ENCODE measurements at regions not wholly inside any gene's neighbourhood (a gene's known extent, or its start where the extent isn't known, plus 50 kb on each side); places are given as distances from the start of the nearest gene placed in this dataset.
"Not testable (repeated sequence)": the region's sequence is repeated elsewhere in the genome, so short reads cannot be mapped to it uniquely, and the experiment has no call there.

- Histone ChIP-seq H3K9ac (ENCODE audit: low read depth, low read length) (no peak overlapping the region), H3K4me3 (ENCODE audit: low read length) (no peak overlapping the region), H3K9me3 (ENCODE audit: insufficient read depth, low read depth, low read length) (no peaks in the 10 kb centered on the region), H3K4me1 (ENCODE audit: insufficient read depth, low read length) (no peaks in the 10 kb centered on the region), H3K27me3 (ENCODE audit: insufficient read depth, low read length) (no peaks in the 10 kb centered on the region), H3K36me3 (ENCODE audit: insufficient read depth, low read length) (no peaks in the 10 kb centered on the region), H3K27ac (ENCODE audit: low read depth, low read length) (no peak overlapping the region)
- 89% methylated on average over 3 of the region's 3 CpGs for WGBS
Observed at GRCh38 chr4:71211748-71212147, 127.1 kb upstream of the SLC4A4 start.

- Histone ChIP-seq H3K9ac (ENCODE audit: low read depth, low read length) (no peak overlapping the region), H3K27me3 (ENCODE audit: insufficient read depth, low read length) (no peaks in the 10 kb centered on the region), H3K4me1 (ENCODE audit: insufficient read depth, low read length) (no peaks in the 10 kb centered on the region), H3K9me3 (ENCODE audit: insufficient read depth, low read depth, low read length) (no peaks in the 10 kb centered on the region), H3K4me3 (ENCODE audit: low read length) (no peak overlapping the region), H3K36me3 (ENCODE audit: insufficient read depth, low read length) (no peaks in the 10 kb centered on the region), H3K27ac (ENCODE audit: low read depth, low read length) (no peak overlapping the region)
- 88% methylated on average over 1 of the region's 1 CpG for WGBS
Observed at GRCh38 chr4:71212216-71212615, 126.6 kb upstream of the SLC4A4 start.

DNA sequence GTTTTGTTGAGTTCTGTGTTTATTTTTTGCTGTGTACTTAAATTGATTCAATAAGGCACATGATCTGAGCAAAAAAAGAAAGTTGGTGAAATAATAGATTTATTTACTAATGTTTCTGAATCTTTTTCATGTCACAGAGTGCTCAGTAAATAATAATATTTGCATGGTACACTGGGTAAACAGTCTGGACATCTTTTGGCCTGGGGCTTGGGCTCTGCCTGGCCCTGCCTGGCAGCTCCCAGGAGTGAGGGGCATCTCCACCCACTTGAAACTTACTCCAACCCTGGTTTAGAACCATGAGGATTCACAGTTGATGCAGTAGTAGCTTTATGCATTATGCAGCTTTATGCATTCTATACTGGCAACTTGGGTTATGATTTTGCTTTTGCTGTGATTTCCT is 124.2 kb upstream of the SLC4A4 start:
- Histone ChIP-seq H3K9me3 (ENCODE audit: insufficient read depth, low read depth, low read length) (no peaks in the 10 kb centered on the region), H3K36me3 (ENCODE audit: insufficient read depth, low read length) (no peaks in the 10 kb centered on the region), H3K27ac (ENCODE audit: low read depth, low read length) (no peak overlapping the region), H3K27me3 (ENCODE audit: insufficient read depth, low read length) (no peaks in the 10 kb centered on the region), H3K4me3 (ENCODE audit: low read length) (no peak overlapping the region), H3K4me1 (ENCODE audit: insufficient read depth, low read length) (no peaks in the 10 kb centered on the region), H3K9ac (ENCODE audit: low read depth, low read length) (no peak overlapping the region)

DNA sequence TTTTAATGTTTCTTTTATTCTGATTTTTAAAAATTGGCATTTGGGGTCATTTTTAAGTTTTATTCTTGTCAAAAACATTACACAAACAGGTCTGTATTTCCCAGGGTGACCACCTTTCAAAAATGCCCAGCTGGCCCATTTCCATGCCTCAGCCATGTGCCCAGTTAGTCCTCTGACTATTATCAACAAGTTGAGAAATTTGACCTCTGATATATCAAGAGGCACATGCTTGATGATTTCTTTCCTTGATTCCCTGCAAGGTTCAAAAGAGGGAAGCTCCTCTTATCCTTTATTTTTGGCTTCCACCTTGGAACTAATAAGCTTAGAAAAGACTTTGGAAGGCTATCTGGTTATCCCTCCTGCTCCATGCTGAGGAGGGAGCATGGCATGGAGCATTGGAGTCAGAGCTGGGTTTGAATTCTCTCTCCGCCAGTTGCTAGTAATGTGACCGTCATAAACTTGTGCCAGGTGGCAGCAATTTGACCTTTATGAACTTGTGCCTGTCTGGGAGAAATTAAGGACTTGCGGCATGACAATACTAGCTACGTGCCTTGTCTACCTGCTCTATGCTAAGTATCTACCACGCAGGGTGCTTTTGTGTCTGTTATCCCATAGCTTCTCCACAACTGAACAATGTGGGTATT is 122.4 kb upstream of the SLC4A4 start:
- no peaks in the 10 kb centered on the region for H3K4me1 ChIP-seq (ENCODE audit: insufficient read depth, low read length)
- H3K36me3 ChIP-seq (ENCODE audit: insufficient read depth, low read length): no peaks in the 10 kb centered on the region
- WGBS: 94% methylated on average over 5 of the region's 5 CpGs

DNA sequence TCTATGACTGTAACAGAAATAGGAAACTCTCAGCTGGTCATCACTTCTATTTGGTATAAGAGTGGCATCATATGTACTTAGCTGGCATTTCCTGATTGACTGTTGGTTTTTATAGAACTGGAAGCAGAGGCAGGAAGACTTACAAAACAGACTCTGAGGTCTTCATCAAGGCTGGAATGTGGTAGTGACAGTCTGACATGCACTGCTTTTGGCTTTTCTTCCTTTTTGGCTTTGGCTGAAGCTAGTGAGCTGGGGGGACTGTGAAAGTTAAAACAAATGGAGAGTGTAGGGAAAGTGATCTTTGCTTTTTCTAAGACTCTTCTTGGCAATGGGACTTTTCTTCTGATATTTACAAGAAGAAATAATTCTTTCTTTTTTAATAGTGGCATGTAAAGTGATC is 121.1 kb upstream of the SLC4A4 start:
- Histone ChIP-seq H3K9me3 (ENCODE audit: insufficient read depth, low read depth, low read length) (no peaks in the 10 kb centered on the region), H3K4me1 (ENCODE audit: insufficient read depth, low read length) (no peaks in the 10 kb centered on the region), H3K4me3 (ENCODE audit: low read length) (no peak overlapping the region), H3K36me3 (ENCODE audit: insufficient read depth, low read length) (no peaks in the 10 kb centered on the region), H3K9ac (ENCODE audit: low read depth, low read length) (no peak overlapping the region), H3K27ac (ENCODE audit: low read depth, low read length) (no peak overlapping the region), H3K27me3 (ENCODE audit: insufficient read depth, low read length) (no peaks in the 10 kb centered on the region)

More for the DNA sequence above, 122.4 kb upstream of the SLC4A4 start:
- H3K9ac ChIP-seq (ENCODE audit: low read depth, low read length): no peak overlapping the region
- H3K27ac ChIP-seq (ENCODE audit: low read depth, low read length): no peak overlapping the region
- no peak overlapping the region for H3K4me3 ChIP-seq (ENCODE audit: low read length)
- no peaks in the 10 kb centered on the region for H3K27me3 ChIP-seq (ENCODE audit: insufficient read depth, low read length)
- H3K9me3 ChIP-seq (ENCODE audit: insufficient read depth, low read depth, low read length): no peaks in the 10 kb centered on the region

DNA sequence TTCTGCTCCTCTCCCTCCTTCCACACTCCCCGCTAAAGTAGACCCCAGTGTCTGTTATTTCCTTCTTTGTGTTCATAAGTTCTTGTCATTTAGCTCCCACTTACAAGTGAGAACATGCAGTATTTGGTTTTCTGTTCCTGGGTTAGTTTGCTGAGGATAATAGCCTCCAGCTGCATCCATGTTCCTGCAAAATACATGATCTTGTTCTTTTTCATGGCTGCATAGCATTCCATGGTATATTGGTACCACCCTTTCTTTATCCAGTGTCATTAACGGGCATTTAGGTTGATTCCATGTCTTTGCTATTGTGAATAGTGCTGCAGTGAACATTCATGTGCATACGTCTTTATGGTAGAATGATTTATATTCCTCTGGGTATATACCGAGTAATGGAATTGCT is 118.0 kb upstream of the SLC4A4 start:
- H3K9me3 ChIP-seq (ENCODE audit: insufficient read depth, low read depth, low read length); H3K4me1 ChIP-seq (ENCODE audit: insufficient read depth, low read length); H3K4me3 ChIP-seq (ENCODE audit: low read length); H3K27ac ChIP-seq (ENCODE audit: low read depth, low read length); H3K9ac ChIP-seq (ENCODE audit: low read depth, low read length); H3K36me3 ChIP-seq (ENCODE audit: insufficient read depth, low read length); H3K27me3 ChIP-seq (ENCODE audit: insufficient read depth, low read length): not testable (repeated sequence)
- 93% methylated on average over 4 of the region's 4 CpGs for WGBS

DNA sequence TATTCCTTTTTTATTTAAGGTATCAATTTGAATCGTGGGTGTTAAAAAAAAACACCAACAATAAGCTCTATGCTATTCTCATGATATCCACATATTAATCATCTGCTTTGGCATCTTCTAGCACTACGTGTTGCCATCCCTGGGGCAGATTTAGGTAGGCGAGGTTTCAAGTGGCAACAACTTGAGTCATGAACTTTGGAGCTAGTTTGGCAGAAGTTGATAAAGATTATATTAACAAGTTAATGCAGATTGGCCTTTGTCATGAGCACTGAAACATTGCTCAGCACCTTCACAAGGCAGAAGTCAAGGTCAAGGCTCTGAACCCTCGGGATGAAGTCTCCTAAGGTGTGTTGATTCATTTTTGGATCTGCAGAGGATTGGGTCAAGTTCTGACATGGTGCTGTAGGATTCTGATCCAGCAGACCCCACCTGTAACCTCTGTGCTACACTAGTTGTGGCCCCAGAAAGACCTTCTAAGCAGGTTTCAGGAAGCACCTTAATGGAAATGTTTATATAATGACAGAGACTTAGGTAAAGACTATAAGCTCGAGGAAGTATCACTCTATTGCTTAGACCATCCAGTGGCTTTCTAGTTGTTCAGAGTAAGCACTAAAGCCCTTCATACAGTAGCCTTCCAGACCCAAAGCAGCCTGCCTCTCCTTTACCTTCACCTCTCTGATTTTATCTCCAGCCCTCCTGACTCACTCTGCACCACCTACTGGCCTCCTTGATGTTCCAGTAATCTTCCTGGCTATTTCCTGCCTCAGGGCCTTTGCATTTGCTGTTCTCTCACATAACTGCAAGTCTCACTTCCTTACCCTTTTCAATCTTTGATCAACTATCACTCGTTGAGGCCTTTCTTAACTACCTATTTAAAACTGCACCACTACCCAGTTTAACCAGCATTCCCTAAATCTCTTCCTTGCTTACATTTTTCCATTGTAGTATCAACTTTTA is 117.0 kb upstream of the SLC4A4 start:
- Histone ChIP-seq H3K27me3 (ENCODE audit: insufficient read depth, low read length) (no peaks in the 10 kb centered on the region), H3K9me3 (ENCODE audit: insufficient read depth, low read depth, low read length) (no peaks in the 10 kb centered on the region), H3K27ac (ENCODE audit: low read depth, low read length) (no peak overlapping the region), H3K4me3 (ENCODE audit: low read length) (no peak overlapping the region), H3K4me1 (ENCODE audit: insufficient read depth, low read length) (no peaks in the 10 kb centered on the region), H3K9ac (ENCODE audit: low read depth, low read length) (no peak overlapping the region), H3K36me3 (ENCODE audit: insufficient read depth, low read length) (no peaks in the 10 kb centered on the region)
- WGBS: 92% methylated on average over 6 of the region's 6 CpGs

- Histone ChIP-seq H3K27ac (ENCODE audit: low read depth, low read length) (no peak overlapping the region), H3K4me3 (ENCODE audit: low read length) (no peak overlapping the region), H3K36me3 (ENCODE audit: insufficient read depth, low read length) (no peaks in the 10 kb centered on the region), H3K9me3 (ENCODE audit: insufficient read depth, low read depth, low read length) (no peaks in the 10 kb centered on the region), H3K9ac (ENCODE audit: low read depth, low read length) (no peak overlapping the region), H3K4me1 (ENCODE audit: insufficient read depth, low read length) (no peaks in the 10 kb centered on the region), H3K27me3 (ENCODE audit: insufficient read depth, low read length) (no peaks in the 10 kb centered on the region)
- WGBS: 89% methylated on average over 2 of the region's 2 CpGs
Observed at GRCh38 chr4:71222661-71223060, 116.2 kb upstream of the SLC4A4 start.

- no peak overlapping the region for H3K27ac ChIP-seq (ENCODE audit: low read depth, low read length)
- H3K4me1 ChIP-seq (ENCODE audit: insufficient read depth, low read length): peaks cover 10% of the 10 kb centered on the region; the same call in 1 of the 2 replicates
- WGBS: 56% methylated on average over 7 of the region's 9 CpGs
- H3K4me3 ChIP-seq (ENCODE audit: low read length): no peak overlapping the region
- no peaks in the 10 kb centered on the region for H3K27me3 ChIP-seq (ENCODE audit: insufficient read depth, low read length)
- no peak overlapping the region for H3K9ac ChIP-seq (ENCODE audit: low read depth, low read length)
- H3K9me3 ChIP-seq (ENCODE audit: insufficient read depth, low read depth, low read length): no peaks in the 10 kb centered on the region
- H3K36me3 ChIP-seq (ENCODE audit: insufficient read depth, low read length): no peaks in the 10 kb centered on the region
Observed at GRCh38 chr4:71229477-71230270, 109.1 kb upstream of the SLC4A4 start.

DNA sequence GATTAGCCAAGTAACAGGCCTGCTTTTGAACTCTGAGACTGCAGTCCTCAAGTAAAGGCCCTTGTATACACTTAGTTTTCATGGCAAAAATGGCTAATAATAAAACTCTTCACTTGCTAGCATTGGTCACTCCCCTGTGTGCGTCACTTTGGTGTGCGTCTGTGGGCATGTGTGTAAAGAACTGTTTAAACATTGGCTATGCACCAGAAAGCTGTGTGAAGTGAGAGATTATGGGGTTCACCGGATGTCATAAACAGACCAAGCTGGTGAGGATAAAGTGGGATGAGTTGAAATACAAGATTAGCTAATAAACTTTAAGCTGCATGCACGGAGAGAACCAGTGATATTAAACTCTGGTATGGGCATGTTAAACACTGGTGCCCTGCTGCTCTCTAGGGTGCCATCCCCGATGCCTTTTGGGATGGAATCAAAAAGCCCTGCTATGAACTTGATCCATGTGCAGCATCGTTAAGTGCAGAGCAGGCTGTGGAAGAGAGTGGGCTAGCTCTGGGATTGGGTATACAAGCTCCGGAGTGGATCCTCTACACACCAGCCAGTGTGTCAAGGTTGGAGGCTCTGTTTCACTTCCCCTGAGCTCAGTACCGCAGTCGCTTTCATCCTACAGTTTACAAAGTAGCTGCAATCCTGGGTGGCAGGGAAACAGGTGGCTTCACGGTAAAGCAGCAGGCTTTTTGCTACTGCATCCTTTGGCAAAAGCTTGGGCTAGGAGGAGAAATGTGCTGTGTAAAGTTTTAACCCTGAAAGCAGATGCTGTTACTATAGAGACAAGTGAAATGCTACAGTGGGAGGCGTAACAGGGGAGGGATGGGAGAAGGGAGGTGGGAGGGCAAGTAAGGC is 108.3 kb upstream of the SLC4A4 start:
- Histone ChIP-seq H3K27me3 (ENCODE audit: insufficient read depth, low read length) (no peaks in the 10 kb centered on the region), H3K4me1 (ENCODE audit: insufficient read depth, low read length) (peaks cover 11% of the 10 kb centered on the region; the same call in 1 of the 2 replicates), H3K36me3 (ENCODE audit: insufficient read depth, low read length) (no peaks in the 10 kb centered on the region), H3K9me3 (ENCODE audit: insufficient read depth, low read depth, low read length) (no peaks in the 10 kb centered on the region), H3K27ac (ENCODE audit: low read depth, low read length) (no peak overlapping the region), H3K4me3 (ENCODE audit: low read length) (no peak overlapping the region), H3K9ac (ENCODE audit: low read depth, low read length) (no peak overlapping the region)
- WGBS: 90% methylated on average over 11 of the region's 11 CpGs
